BLaER1 treated with 17β-estradiol and CSF1 and Interleukin-3, amounts not matched to agents 10 nM and 100 nM (cell line): ENCODE measurements at regions not wholly inside any gene's neighbourhood (a gene's known extent, or its start where the extent isn't known, plus 50 kb on each side); places are given as distances from the start of the nearest gene placed in this dataset.
A peak's percentile ranks its signal among the peaks of the same experiment; 100 is the strongest.

Experiments used
- H3K27ac ChIP-seq, 11 experiments: shearing (Covaris generic); formaldehyde crosslinking; 2 replicates each; pipeline ENCODE4 v1.8.1; 2022
- H3K27me3 ChIP-seq, 11 experiments: shearing (Covaris generic); formaldehyde crosslinking; 2 replicates each; pipeline ENCODE4 v1.8.1; 2022
- H3K36me3 ChIP-seq, 11 experiments: shearing (Covaris generic); formaldehyde crosslinking; 2 replicates each; pipeline ENCODE4 v1.8.1; 2022
- H3K4me1 ChIP-seq, 10 experiments: shearing (Covaris generic); formaldehyde crosslinking; 2 replicates each; pipeline ENCODE4 v1.8.1; 2022
- H3K4me2 ChIP-seq, 11 experiments: shearing (Covaris generic); formaldehyde crosslinking; 2 replicates each; pipeline ENCODE4 v1.8.1; 2022
- H3K4me3 ChIP-seq, 10 experiments: shearing (Covaris generic); formaldehyde crosslinking; 2 replicates each; pipeline ENCODE4 v1.8.1; 2022
- H3K9ac ChIP-seq, 11 experiments: shearing (Covaris generic); formaldehyde crosslinking; 2 replicates each; pipeline ENCODE4 v1.8.1; 2022
- H3K9me3 ChIP-seq, 11 experiments: shearing (Covaris generic); formaldehyde crosslinking; replicated peaks in 1 of 11; 2 replicates each; pipeline ENCODE4 v1.8.1; 2022
- H4K20me1 ChIP-seq, 11 experiments: shearing (Covaris generic); formaldehyde crosslinking; 2 replicates each; pipeline ENCODE4 v1.8.1; 2022
- Cebpa-rat ChIP-seq, 11 experiments: shearing (Covaris generic); IDR thresholded peaks; 2 replicates each; pipeline ENCODE4 v1.8.1; 2022

GRCh38 chr7:94276795-94277194 lies 117.9 kb upstream of the COL1A2 start:
- Histone ChIP-seq H3K4me3 (no peak overlapping the region), H3K4me2 (no peak overlapping the region), H3K27ac (no peak overlapping the region), H3K27me3 (no peaks in the 10 kb centered on the region), H4K20me1 (no peaks in the 10 kb centered on the region), H3K9me3 (no peaks in the 10 kb centered on the region), H3K36me3 (no peaks in the 10 kb centered on the region), H3K9ac (no peak overlapping the region), H3K4me1 (peaks cover 0 to 9% (median 3%) of the 10 kb centered on the region in 10 experiments; a peak in 10 of 20 replicates)
- TF ChIP-seq Cebpa-rat (IDR thresholded peaks at IDR 0.05): no peak

GRCh38 chr7:94277236-94277635 lies 117.5 kb upstream of the COL1A2 start:
- H3K9me3 ChIP-seq: no peaks in the 10 kb centered on the region
- no peak overlapping the region for H3K4me2 ChIP-seq
- H3K4me3 ChIP-seq: no peak overlapping the region
- no peaks in the 10 kb centered on the region for H4K20me1 ChIP-seq
- no peak for TF ChIP-seq Cebpa-rat (IDR thresholded peaks at IDR 0.05)
- H3K36me3 ChIP-seq: no peaks in the 10 kb centered on the region
- no peaks in the 10 kb centered on the region for H3K27me3 ChIP-seq
- no peak overlapping the region for H3K27ac ChIP-seq
- peaks cover 0 to 9% (median 6%) of the 10 kb centered on the region in 10 experiments; a peak in 12 of 20 replicates for H3K4me1 ChIP-seq
- H3K9ac ChIP-seq: no peak overlapping the region

DNA sequence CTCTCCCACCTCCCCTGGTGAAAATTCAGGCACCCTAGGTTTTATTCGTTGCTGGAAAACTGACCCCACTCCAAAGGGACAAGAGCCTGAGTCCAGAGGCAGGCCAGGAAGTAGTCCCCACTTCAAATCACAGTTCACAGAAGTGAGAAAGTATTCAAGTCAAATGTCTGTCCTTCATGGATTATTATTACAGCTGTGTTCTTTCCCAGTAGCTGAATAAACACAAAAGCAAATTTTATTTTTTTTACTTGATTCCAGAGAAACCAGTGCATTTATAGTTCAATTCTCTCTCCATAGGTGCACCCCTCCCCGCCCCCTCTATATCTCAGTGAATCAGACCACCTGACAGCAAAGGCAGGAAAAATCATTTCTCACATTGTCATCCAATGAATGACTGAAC lies 113.8 kb upstream of the COL1A2 start:
- Histone ChIP-seq H3K4me3 (no peak overlapping the region), H3K9ac (no peak overlapping the region), H3K4me2 (no peak overlapping the region), H3K27me3 (no peaks in the 10 kb centered on the region), H3K9me3 (no peaks in the 10 kb centered on the region), H3K27ac (no peak overlapping the region), H3K36me3 (no peaks in the 10 kb centered on the region), H4K20me1 (no peaks in the 10 kb centered on the region), H3K4me1 (peaks cover 0 to 11% (median 5%) of the 10 kb centered on the region in 10 experiments; a peak in 12 of 20 replicates)
- TF ChIP-seq Cebpa-rat (IDR thresholded peaks at IDR 0.05): no peak

- H3K4me1 ChIP-seq: peaks cover 0 to 11% (median 0%) of the 10 kb centered on the region in 10 experiments; a peak in 5 of 20 replicates
- no peaks in the 10 kb centered on the region for H3K9me3 ChIP-seq
- no peak overlapping the region for H3K9ac ChIP-seq
- H4K20me1 ChIP-seq: no peaks in the 10 kb centered on the region
- no peaks in the 10 kb centered on the region for H3K36me3 ChIP-seq
- TF ChIP-seq Cebpa-rat (IDR thresholded peaks at IDR 0.05): no peak
- H3K4me2 ChIP-seq: no peak overlapping the region
- no peak overlapping the region for H3K27ac ChIP-seq
- no peaks in the 10 kb centered on the region for H3K27me3 ChIP-seq
- H3K4me3 ChIP-seq: no peak overlapping the region
Observed at GRCh38 chr7:94284104-94284503, 110.6 kb upstream of the COL1A2 start.

DNA sequence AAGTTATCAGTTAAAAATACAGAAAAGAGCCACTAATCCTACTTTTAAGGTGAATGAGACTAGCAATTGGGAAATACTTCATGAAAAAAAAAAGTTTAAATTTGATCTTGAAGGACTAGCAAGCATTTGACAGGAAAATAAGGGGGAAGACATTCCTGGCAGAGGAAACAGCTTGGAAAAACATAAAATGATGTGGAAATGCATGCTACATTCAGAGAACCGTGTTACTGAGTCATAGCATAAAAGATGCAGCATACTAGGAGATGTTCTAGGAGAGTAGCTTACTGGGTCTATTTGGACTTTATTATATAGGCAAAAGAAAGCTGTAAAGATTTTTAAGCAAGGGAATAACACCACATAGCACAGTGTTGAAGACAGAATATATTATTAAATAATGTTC lies 108.6 kb upstream of the COL1A2 start:
- peaks cover 0 to 11% (median 0%) of the 10 kb centered on the region in 10 experiments; a peak in 5 of 20 replicates for H3K4me1 ChIP-seq
- no peaks in the 10 kb centered on the region for H3K36me3 ChIP-seq
- no peak for TF ChIP-seq Cebpa-rat (IDR thresholded peaks at IDR 0.05)
- no peaks in the 10 kb centered on the region for H3K9me3 ChIP-seq
- no peaks in the 10 kb centered on the region for H4K20me1 ChIP-seq
- no peak overlapping the region for H3K4me3 ChIP-seq
- no peak overlapping the region for H3K27ac ChIP-seq
- no peak overlapping the region for H3K9ac ChIP-seq
- H3K27me3 ChIP-seq: no peaks in the 10 kb centered on the region
- H3K4me2 ChIP-seq: no peak overlapping the region

DNA sequence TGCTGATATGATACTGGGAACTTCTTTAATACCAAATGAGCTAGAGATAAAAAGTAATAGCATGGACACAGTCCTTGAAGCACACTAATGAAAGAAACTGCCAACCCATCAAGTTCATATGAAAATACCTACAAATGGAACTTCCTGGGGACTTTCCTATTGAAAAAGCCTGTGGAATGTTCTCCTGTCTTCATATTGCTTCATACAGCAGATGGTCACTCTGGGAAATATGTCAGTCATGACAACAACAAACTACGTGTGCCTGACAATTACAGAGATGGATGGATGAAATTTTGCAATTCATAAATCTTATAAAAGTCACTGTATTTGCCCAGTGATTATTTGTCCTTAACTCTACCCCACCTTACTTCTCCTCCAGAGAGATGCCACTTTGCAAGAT lies 106.6 kb upstream of the COL1A2 start:
- Histone ChIP-seq H3K4me3 (no peak overlapping the region), H3K36me3 (no peaks in the 10 kb centered on the region), H4K20me1 (no peaks in the 10 kb centered on the region), H3K4me1 (peaks cover 0 to under 1% (median 0%) of the 10 kb centered on the region in 10 experiments; a peak in 1 of 20 replicates), H3K4me2 (no peak overlapping the region), H3K27ac (no peak overlapping the region), H3K9me3 (no peaks in the 10 kb centered on the region), H3K27me3 (no peaks in the 10 kb centered on the region), H3K9ac (no peak overlapping the region)
- TF ChIP-seq Cebpa-rat (IDR thresholded peaks at IDR 0.05): no peak

GRCh38 chr7:94289071-94289470 lies 105.6 kb upstream of the COL1A2 start:
- H3K9me3 ChIP-seq: no peaks in the 10 kb centered on the region
- H3K36me3 ChIP-seq: no peaks in the 10 kb centered on the region
- no peak overlapping the region for H3K9ac ChIP-seq
- no peaks in the 10 kb centered on the region for H4K20me1 ChIP-seq
- H3K4me2 ChIP-seq: no peak overlapping the region
- H3K27me3 ChIP-seq: no peaks in the 10 kb centered on the region
- TF ChIP-seq Cebpa-rat (IDR thresholded peaks at IDR 0.05): no peak
- no peaks in the 10 kb centered on the region for H3K4me1 ChIP-seq
- no peak overlapping the region for H3K27ac ChIP-seq
- H3K4me3 ChIP-seq: no peak overlapping the region

DNA sequence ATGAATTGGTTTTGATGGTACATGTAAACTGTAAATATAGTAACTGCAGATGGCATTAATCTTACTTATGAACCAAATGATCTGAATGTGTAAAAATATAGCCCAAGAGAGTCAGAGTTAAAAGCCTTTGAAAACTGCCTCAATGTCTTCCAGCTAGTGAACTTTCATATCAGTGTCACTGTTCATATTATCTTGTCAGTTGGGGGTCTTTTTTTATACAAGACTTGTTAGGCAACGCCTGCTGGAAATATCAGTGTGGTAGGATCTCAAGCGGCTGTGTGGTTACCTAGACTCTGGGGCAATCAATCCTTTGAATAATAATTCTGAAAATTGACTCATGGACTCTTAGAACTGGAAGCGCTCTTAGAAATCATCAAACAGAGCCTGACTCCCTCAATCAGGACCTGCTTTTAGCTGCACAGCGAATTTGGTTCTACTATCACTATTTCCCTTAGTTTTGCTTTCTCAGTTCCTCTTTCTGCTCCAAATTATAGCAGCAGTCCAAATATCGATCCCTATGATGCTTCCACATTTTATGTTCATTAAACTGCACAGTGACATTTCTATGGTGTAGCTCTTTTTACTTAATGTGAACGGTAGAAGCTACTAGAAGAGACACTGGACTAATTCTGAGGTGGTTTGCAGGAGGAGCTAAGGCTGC lies 100.1 kb upstream of the COL1A2 start:
- no peaks in the 10 kb centered on the region for H3K36me3 ChIP-seq
- no peak overlapping the region for H3K4me3 ChIP-seq
- H3K9ac ChIP-seq: no peak overlapping the region
- no peak overlapping the region for H3K27ac ChIP-seq
- H3K9me3 ChIP-seq: no peaks in the 10 kb centered on the region
- peak overlapping the region in 2 of 11 experiments; percentile 1 to 35; a peak in 2 of 22 replicates for H3K4me2 ChIP-seq
- TF ChIP-seq Cebpa-rat (IDR thresholded peaks at IDR 0.05): no peak
- H4K20me1 ChIP-seq: no peaks in the 10 kb centered on the region
- H3K4me1 ChIP-seq: peaks cover 0 to 8% (median 0%) of the 10 kb centered on the region in 10 experiments; a peak in 3 of 20 replicates
- H3K27me3 ChIP-seq: no peaks in the 10 kb centered on the region

DNA sequence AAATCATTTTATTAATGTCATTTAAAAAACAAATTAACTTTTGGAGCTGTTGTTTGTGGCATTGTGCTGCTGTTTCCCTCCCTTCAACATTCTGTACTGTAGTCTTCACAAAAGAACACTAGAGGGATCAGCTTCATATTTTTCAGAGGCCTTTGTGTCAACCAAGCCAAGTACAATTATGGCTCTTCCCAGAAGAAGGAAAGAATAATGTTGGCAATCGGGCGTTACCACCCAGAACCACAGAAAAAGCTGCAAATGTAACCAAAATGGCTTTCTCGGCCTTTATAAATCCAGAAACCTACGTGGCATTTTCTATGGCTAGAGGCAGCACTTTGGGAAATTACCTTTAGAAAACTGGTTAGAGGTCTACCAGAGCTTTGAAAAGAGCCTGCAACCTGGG lies 98.8 kb upstream of the COL1A2 start:
- Histone ChIP-seq H3K27me3 (no peaks in the 10 kb centered on the region), H3K36me3 (no peaks in the 10 kb centered on the region), H3K4me3 (no peak overlapping the region), H3K27ac (no peak overlapping the region), H3K9me3 (no peaks in the 10 kb centered on the region), H4K20me1 (no peaks in the 10 kb centered on the region), H3K9ac (no peak overlapping the region), H3K4me2 (no peak overlapping the region), H3K4me1 (peaks cover 0 to 8% (median under 1%) of the 10 kb centered on the region in 10 experiments; a peak in 5 of 20 replicates)
- no peak for TF ChIP-seq Cebpa-rat (IDR thresholded peaks at IDR 0.05)

- no peak overlapping the region for H3K4me2 ChIP-seq
- no peaks in the 10 kb centered on the region for H3K27me3 ChIP-seq
- H3K36me3 ChIP-seq: no peaks in the 10 kb centered on the region
- TF ChIP-seq Cebpa-rat (IDR thresholded peaks at IDR 0.05): no peak
- no peak overlapping the region for H3K9ac ChIP-seq
- no peaks in the 10 kb centered on the region for H4K20me1 ChIP-seq
- H3K27ac ChIP-seq: no peak overlapping the region
- peaks cover 0 to 17% (median 2%) of the 10 kb centered on the region in 10 experiments; a peak in 6 of 20 replicates for H3K4me1 ChIP-seq
- H3K9me3 ChIP-seq: no peaks in the 10 kb centered on the region
- no peak overlapping the region for H3K4me3 ChIP-seq
Observed at GRCh38 chr7:94296881-94297280, 97.8 kb upstream of the COL1A2 start.
